OCI-LY7 (cell line): ENCODE measurements at regions not wholly inside any gene's neighbourhood (a gene's known extent, or its start where the extent isn't known, plus 50 kb on each side); places are given as distances from the start of the nearest gene placed in this dataset.

Experiments used
- BruUV-seq: library from RNA; stranded (reverse); fragments of 400-500 nt; replicated peaks from 2 replicates; lab custom pipeline; 2021; lab: Mats Ljungman, UMichigan
- CTCF ChIA-PET: fragments of 300-600 bp; sonication (Branson Sonifier 250); formaldehyde crosslinking; loops from one replicate; lab custom pipeline; 2022; ENCODE audit warnings: antibody characterized with exemption; ENCODE audit not compliant: unreplicated experiment; lab: Charles Lee
- POLR2A ChIA-PET: fragments of 300-600 bp; sonication (Branson Sonifier 250); formaldehyde crosslinking; loops from one replicate; lab custom pipeline; 2022; ENCODE audit warnings: antibody characterized with exemption; lab: Charles Lee
- DNase-seq: peaks from one replicate; pipeline ENCODE4 v3.0.0-alpha.2; 2015; ENCODE audit warnings: low spot score
- H2AFZ ChIP-seq: fragments of 200-600 bp; sonication (generic), shearing (Covaris generic); 2 replicates; pipeline ENCODE4 v1.6.1; 2014; ENCODE audit warnings: mild to moderate bottlenecking, antibody characterized with exemption, low read length, moderate library complexity
- H3K27ac ChIP-seq: fragments of 200-600 bp; sonication (generic); 2 replicates; pipeline ENCODE4 v1.5.1; 2014; ENCODE audit warnings: mixed run types, low read depth, mild to moderate bottlenecking, moderate library complexity, low read length, inconsistent platforms; ENCODE audit not compliant: poor library complexity, severe bottlenecking
- H3K36me3 ChIP-seq: fragments of 200-600 bp; sonication (generic); 2 replicates; pipeline ENCODE4 v1.6.1; 2014; ENCODE audit warnings: mild to moderate bottlenecking, antibody characterized with exemption, low read length, moderate library complexity, mixed read lengths; ENCODE audit not compliant: insufficient read depth
- H3K4me1 ChIP-seq: fragments of 200-600 bp; sonication (generic); 2 replicates; pipeline ENCODE4 v1.5.1; 2014; ENCODE audit warnings: mild to moderate bottlenecking, low read length; ENCODE audit not compliant: insufficient read depth, poor library complexity, severe bottlenecking
- H3K4me2 ChIP-seq: fragments of 200-600 bp; sonication (generic); 2 replicates; pipeline ENCODE4 v1.6.1; 2014; ENCODE audit warnings: mild to moderate bottlenecking, low read length
- H3K4me3 ChIP-seq: fragments of 200-600 bp; sonication (generic); 2 replicates; pipeline ENCODE4 v1.5.1; 2014; ENCODE audit warnings: mild to moderate bottlenecking, low read depth, low read length; ENCODE audit not compliant: poor library complexity, severe bottlenecking
- H3K79me2 ChIP-seq: fragments of 200-600 bp; sonication (generic); 2 replicates; pipeline ENCODE4 v1.6.1; 2016; ENCODE audit warnings: low read depth, mild to moderate bottlenecking, low read length, moderate library complexity, mixed read lengths; ENCODE audit not compliant: insufficient read depth
- H3K9me2 ChIP-seq: fragments of 200-600 bp; sonication (generic); 2 replicates; pipeline ENCODE4 v1.6.1; 2016; ENCODE audit warnings: mild to moderate bottlenecking, low read length, mixed read lengths; ENCODE audit not compliant: insufficient read depth
- H3K9me3 ChIP-seq: fragments of 200-600 bp; sonication (generic); 2 replicates; pipeline ENCODE4 v1.6.1; 2014; ENCODE audit warnings: mild to moderate bottlenecking, mixed run types, low read length, mixed read lengths
- H4K20me1 ChIP-seq: fragments of 200-600 bp; sonication (generic); 2 replicates; pipeline ENCODE4 v1.6.1; 2014; ENCODE audit warnings: mild to moderate bottlenecking, antibody characterized with exemption, low read length, moderate library complexity, mixed read lengths; ENCODE audit not compliant: insufficient read depth
- CTCF ChIP-seq: fragments of 200-600 bp; sonication (generic); conservative IDR thresholded peaks from 2 replicates; pipeline ENCODE4 v1.5.1; 2014; ENCODE audit warnings: mild to moderate bottlenecking, antibody characterized with exemption, low read length, moderate library complexity, mixed read lengths
- EZH2phosphoT487 ChIP-seq: fragments of 200-600 bp; sonication (generic); IDR thresholded peaks from 2 replicates; pipeline ENCODE4 v1.6.1; 2018; ENCODE audit warnings: low read depth, borderline replicate concordance, mild to moderate bottlenecking, mixed run types, antibody characterized with exemption, low read length, moderate library complexity, mixed read lengths
- intact Hi-C: fragments of 100-400 bp; cut with micrococcal nuclease; formaldehyde crosslinking; loops from one replicate; pipeline ENCODE4 v1.10.0; 2022; ENCODE audit not compliant: unreplicated experiment

- no peaks in the 10 kb centered on the region for H3K79me2 ChIP-seq
- H3K4me1 ChIP-seq: no peaks in the 10 kb centered on the region
- no peak overlapping the region for H2AFZ ChIP-seq
- no peaks in the 10 kb centered on the region for H4K20me1 ChIP-seq
- no peaks in the 10 kb centered on the region for H3K9me2 ChIP-seq
- H3K4me3 ChIP-seq: no peak overlapping the region
- H3K36me3 ChIP-seq: no peaks in the 10 kb centered on the region; the same call in 1 of the 2 replicates
- H3K27ac ChIP-seq: no peak overlapping the region
- TF ChIP-seq CTCF (no peak), EZH2phosphoT487 (no peak)
- intact Hi-C loops: no loop called here
- BruUV-seq: no TSS peak
- ChIA-PET POLR2A (interaction anchor here (0.6 to 1.6 kb wide), 6 partner anchors 9 to 740 kb away, joined by 3 to 4 read pairs (median 4); no protein-coding TSS in a partner anchor), CTCF (no interaction called here)
- no peaks in the 10 kb centered on the region for H3K9me3 ChIP-seq
- DNase-seq: no peak
- no peak overlapping the region for H3K4me2 ChIP-seq
These were observed 84.8 kb upstream of the ANKRD28 start for GRCh38 chr3:15882577-15882976.

- no peak overlapping the region for H3K27ac ChIP-seq
- POLR2A ChIA-PET: no interaction called here
- no peaks in the 10 kb centered on the region for H4K20me1 ChIP-seq
- no peaks in the 10 kb centered on the region for H3K79me2 ChIP-seq
- no peaks in the 10 kb centered on the region for H3K9me2 ChIP-seq
- H3K4me3 ChIP-seq: no peak overlapping the region
- TF ChIP-seq CTCF: no peak
- TF ChIP-seq EZH2phosphoT487: no peak
- H3K4me2 ChIP-seq: no peak overlapping the region
- H3K36me3 ChIP-seq: no peaks in the 10 kb centered on the region
- no peak for DNase-seq
- intact Hi-C loops: no loop called here
- no peak overlapping the region for H2AFZ ChIP-seq
- H3K9me3 ChIP-seq: no peaks in the 10 kb centered on the region
- CTCF ChIA-PET: no interaction called here
- H3K4me1 ChIP-seq: no peaks in the 10 kb centered on the region
- BruUV-seq: no TSS peak
These were observed 86.4 kb upstream of the ANKRD28 start for GRCh38 chr3:15884132-15884531.

- no peak for DNase-seq
- no peaks in the 10 kb centered on the region for H3K9me2 ChIP-seq
- no peak overlapping the region for H3K4me2 ChIP-seq
- no peak overlapping the region for H2AFZ ChIP-seq
- no peaks in the 10 kb centered on the region for H3K36me3 ChIP-seq
- H3K79me2 ChIP-seq: no peaks in the 10 kb centered on the region
- H3K4me1 ChIP-seq: no peaks in the 10 kb centered on the region
- BruUV-seq: no TSS peak
- no peaks in the 10 kb centered on the region for H4K20me1 ChIP-seq
- POLR2A ChIA-PET: no interaction called here
- intact Hi-C loops: no loop called here
- no peak overlapping the region for H3K27ac ChIP-seq
- no peak for TF ChIP-seq EZH2phosphoT487
- no peak for TF ChIP-seq CTCF
- no peaks in the 10 kb centered on the region for H3K9me3 ChIP-seq
- H3K4me3 ChIP-seq: no peak overlapping the region
- CTCF ChIA-PET: no interaction called here
These were observed 88.7 kb upstream of the ANKRD28 start for GRCh38 chr3:15886521-15886920.
